Muscle of leg (tissue), 3 donors: ENCODE measurements at regions not wholly inside any gene's neighbourhood (a gene's known extent, or its start where the extent isn't known, plus 50 kb on each side); places are given as distances from the start of the nearest gene placed in this dataset.

Experiments
- DNase-seq: peaks from one replicate; pipeline ENCODE4 v3.0.0; 2013
- H3K27ac ChIP-seq: one replicate; pipeline ENCODE4 v1.5.1; 2013; ENCODE audit warnings: mild to moderate bottlenecking, low read length, control low read depth
- H3K27me3 ChIP-seq: one replicate; pipeline ENCODE4 v1.6.1; 2013; ENCODE audit warnings: low read length; ENCODE audit not compliant: control insufficient read depth, insufficient read depth
- H3K36me3 ChIP-seq: one replicate; pipeline ENCODE4 v1.6.1; 2013; ENCODE audit warnings: low read length; ENCODE audit not compliant: control insufficient read depth, insufficient read depth
- H3K4me1 ChIP-seq: one replicate; pipeline ENCODE4 v1.6.1; 2013; ENCODE audit warnings: low read length; ENCODE audit not compliant: control insufficient read depth, insufficient read depth
- H3K4me3 ChIP-seq: one replicate; pipeline ENCODE4 v1.5.1; 2013; ENCODE audit warnings: low read length, control low read depth
- H3K9me3 ChIP-seq: replicated peaks from 2 replicates; pipeline ENCODE4 v1.6.1; 2013; ENCODE audit warnings: low read depth, low read length; ENCODE audit not compliant: control insufficient read depth
- WGBS: methylation state at CpG from one replicate; pipeline ENCODE4 v1.1.5; 2013; ENCODE audit warnings: missing lambda C conversion rate; ENCODE audit not compliant: insufficient coverage; 5-methylcytosine and 5-hydroxymethylcytosine counted together

DNA sequence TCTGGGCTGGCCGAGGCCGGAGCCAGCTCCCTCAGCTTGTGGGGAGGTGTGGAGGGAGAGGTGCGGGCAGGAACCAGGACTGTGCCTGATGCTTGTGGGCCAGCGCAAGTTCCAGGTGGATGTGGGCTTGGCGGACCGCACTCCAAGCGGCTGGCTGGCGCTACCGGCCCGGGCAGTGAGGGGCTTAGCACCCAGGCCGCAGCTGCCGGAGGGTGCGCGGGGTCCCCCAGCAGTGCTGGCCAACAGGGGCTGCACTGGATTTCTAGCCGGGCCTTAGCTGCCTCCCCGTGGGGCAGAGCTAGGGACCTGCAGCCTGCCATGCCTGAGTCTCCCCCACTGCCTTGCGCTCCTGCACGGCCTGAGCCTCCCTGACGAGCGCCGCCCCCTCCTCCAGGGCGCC is 242.8 kb downstream of the CCSER2 start:
- Histone ChIP-seq H3K27me3 (no peaks in the 10 kb centered on the region), H3K9me3 (no peaks in the 10 kb centered on the region), H3K4me3 (no peak overlapping the region), H3K27ac (no peak overlapping the region), H3K4me1 (no peaks in the 10 kb centered on the region), H3K36me3 (no peaks in the 10 kb centered on the region)
- DNase-seq = no peak
- WGBS = 94% methylated on average over 21 of the region's 22 CpGs

DNA sequence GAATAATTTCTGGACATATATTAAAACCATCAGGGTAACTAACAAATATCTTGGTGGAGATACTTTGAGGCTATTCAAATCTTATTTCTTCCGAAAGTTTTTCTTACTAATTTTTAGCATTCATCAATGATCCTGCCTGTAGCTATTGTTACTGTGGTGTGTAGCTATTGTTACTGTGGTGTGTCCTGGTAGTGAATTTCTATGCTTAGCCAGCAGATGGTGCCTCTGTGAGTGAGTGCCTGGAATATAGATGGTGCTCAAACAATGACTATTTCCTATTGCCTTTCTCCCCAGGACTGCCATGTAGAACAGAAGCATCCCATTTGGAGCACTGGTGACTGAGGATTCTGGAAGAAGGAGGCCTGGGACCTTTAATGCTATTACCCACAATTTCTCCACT is 245.7 kb downstream of the CCSER2 start:
- WGBS = no CpG with 5 or more reads among the region's 1 CpG
- no peak overlapping the region for H3K27ac ChIP-seq

DNA sequence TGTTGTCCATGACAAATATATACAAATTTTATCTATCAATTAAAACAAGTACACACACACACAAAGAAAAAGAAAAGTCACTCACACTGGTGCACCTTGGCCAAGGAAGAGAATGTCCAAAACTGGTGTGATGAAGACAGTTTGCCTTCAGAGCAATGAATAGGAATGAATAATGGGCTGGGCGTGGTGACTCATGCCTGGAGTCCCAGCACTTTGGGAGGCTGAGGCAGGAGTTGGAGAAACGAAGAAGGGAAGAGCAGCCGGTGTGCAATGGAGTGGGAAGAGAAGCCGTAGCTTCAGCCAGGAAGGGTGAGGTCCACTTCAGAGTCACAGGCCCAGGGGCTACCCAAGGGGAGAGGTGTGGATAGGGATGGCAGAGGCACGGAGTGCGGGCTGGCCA is 253.6 kb downstream of the CCSER2 start:
- DNase-seq = no peak
- H3K27me3 ChIP-seq = no peaks in the 10 kb centered on the region
- peaks cover 6% of the 10 kb centered on the region for H3K4me1 ChIP-seq
- H3K9me3 ChIP-seq = no peaks in the 10 kb centered on the region
- H3K36me3 ChIP-seq = no peaks in the 10 kb centered on the region
- H3K27ac ChIP-seq = no peak overlapping the region
- no peak overlapping the region for H3K4me3 ChIP-seq
- 80% methylated on average over 6 of the region's 6 CpGs for WGBS

More for the DNA sequence above, 245.7 kb downstream of the CCSER2 start:
- Histone ChIP-seq H3K36me3 (no peaks in the 10 kb centered on the region), H3K4me3 (no peak overlapping the region), H3K4me1 (no peaks in the 10 kb centered on the region), H3K9me3 (no peaks in the 10 kb centered on the region), H3K27me3 (no peaks in the 10 kb centered on the region)
- DNase-seq = no peak

DNA sequence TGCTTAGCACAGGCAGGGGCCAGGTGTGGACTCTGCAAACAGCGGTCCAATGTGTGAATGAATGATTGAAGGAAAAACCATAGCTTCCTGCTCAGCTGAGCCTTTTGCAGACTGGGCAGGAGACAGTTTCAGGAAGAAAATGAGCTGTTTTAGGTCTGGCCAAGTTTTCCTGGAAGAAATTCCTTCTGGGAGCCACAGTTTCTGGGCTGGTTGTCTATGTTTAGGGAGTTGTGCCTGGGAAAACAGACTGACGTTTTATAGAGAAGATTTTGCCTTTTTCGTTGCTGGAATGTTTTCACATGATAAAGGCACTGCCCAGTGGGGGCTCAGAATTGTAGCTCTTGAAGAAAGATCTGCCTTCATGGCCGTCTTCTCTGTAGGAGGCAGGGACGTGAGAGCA is 255.1 kb downstream of the CCSER2 start:
- no peaks in the 10 kb centered on the region for H3K27me3 ChIP-seq
- peak; percentile 45 for DNase-seq
- 14% methylated on average over 5 of the region's 5 CpGs for WGBS
- no peaks in the 10 kb centered on the region for H3K9me3 ChIP-seq
- peaks cover 6% of the 10 kb centered on the region for H3K4me1 ChIP-seq
- H3K4me3 ChIP-seq = no peak overlapping the region
- H3K27ac ChIP-seq = no peak overlapping the region
- H3K36me3 ChIP-seq = no peaks in the 10 kb centered on the region

DNA sequence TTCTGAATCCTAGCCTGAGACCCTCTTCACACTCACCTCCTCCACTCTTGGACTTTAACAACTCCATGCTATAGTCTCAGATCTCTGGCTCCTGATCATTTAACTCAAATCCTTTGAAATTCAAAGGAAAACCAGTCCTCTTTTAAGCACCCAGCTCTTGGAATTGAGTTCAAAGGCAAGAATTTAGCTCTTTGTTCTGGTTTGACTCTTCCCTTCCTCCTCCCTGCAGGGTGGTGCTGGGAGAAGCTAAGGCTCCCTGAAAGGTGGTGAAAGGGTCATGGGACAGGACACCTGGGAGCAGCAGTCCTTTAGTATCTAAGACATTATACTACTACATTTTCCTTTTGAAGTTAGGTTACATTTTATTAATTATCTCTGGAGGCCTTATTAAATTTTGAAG is 259.4 kb downstream of the CCSER2 start:
- H3K4me1 ChIP-seq = peaks cover 6% of the 10 kb centered on the region
- H3K9me3 ChIP-seq = no peaks in the 10 kb centered on the region
- no peaks in the 10 kb centered on the region for H3K36me3 ChIP-seq
- no peak overlapping the region for H3K27ac ChIP-seq
- DNase-seq = no peak
- no peaks in the 10 kb centered on the region for H3K27me3 ChIP-seq
- H3K4me3 ChIP-seq = no peak overlapping the region

DNA sequence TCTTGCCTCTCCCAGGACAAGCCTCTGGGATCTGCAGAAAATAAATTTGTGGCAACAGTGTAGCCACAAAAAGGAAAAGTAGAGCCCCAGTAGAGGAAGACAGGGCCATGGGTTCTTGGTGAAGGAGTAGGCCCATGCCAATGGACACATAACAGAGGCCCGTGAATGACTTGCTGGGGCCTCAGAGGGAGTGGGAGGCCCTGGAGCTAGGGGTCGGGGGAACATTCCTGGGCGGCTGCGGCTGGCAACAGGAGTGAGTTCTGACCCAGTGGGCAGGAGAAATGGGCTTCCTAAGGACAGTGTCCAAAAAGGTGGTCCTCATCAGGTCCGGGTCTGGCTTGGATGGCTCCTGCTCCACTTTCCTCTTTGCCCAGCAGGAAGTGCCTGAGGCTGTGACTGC is 260.0 kb downstream of the CCSER2 start:
- no peaks in the 10 kb centered on the region for H3K9me3 ChIP-seq
- WGBS = 73% methylated on average over 5 of the region's 5 CpGs
- H3K36me3 ChIP-seq = no peaks in the 10 kb centered on the region
- no peak for DNase-seq
- peaks cover 3% of the 10 kb centered on the region for H3K4me1 ChIP-seq
- H3K4me3 ChIP-seq = no peak overlapping the region
- H3K27me3 ChIP-seq = no peaks in the 10 kb centered on the region
- no peak overlapping the region for H3K27ac ChIP-seq

DNA sequence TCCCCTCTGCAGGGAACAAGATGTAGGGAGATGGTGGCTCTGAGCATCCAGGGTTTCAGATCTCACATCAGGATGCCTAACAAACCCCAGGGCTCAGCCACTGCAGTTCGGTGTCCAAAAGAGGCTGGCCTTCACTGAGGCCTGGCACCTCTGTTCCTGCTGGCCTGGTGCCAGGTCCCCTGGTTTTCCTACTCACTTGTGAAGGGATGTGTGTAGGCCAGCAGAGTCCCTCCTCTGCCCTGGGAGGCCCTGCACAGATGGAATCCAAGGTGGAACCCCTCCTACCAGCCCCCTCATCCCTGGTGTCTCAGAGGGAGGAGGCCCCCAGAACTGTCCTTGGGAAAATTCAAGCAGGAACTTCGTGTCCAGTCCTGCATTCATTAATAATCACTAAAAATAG is 260.6 kb downstream of the CCSER2 start:
- H3K9me3 ChIP-seq = no peaks in the 10 kb centered on the region

DNA sequence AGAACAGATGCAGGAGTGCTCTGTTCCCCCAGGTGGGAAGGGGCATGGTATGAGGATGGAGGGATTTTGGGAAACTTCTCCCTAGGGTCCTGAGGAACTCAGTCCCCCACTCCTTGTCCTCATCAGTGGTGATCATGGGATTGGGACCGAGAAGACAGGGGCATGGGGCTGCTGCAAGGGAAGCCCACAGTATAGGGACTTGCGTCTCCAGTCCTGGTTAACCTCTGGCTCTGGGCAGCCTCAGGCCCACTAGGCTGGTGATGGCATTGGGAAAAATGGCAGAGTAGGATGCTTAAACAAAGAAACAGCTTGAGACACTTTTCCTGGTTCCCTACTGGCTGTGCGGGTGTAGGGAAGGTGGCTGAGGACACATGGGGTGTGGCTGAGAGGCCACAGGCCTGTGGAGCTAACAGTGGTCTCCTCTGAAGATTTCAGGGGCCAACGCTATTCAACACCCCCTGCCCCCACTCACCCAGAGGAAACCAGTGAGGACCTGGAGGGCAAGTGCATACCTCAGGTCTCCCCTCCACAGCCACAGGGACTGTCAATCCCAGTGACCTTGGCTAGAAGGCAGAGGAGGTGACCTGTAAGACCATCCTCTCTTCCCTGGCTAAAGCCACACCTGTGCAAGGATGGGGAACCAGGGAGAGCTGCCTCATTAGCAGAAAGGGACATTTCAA is 261.3 kb downstream of the CCSER2 start:
- DNase-seq = no peak
- H3K9me3 ChIP-seq = no peaks in the 10 kb centered on the region
- H3K27ac ChIP-seq = no peak overlapping the region
- no peaks in the 10 kb centered on the region for H3K4me1 ChIP-seq
- no peaks in the 10 kb centered on the region for H3K36me3 ChIP-seq
- H3K27me3 ChIP-seq = no peaks in the 10 kb centered on the region
- WGBS = 100% methylated on average over 3 of the region's 4 CpGs
- H3K4me3 ChIP-seq = no peak overlapping the region

More for the DNA sequence above, 260.6 kb downstream of the CCSER2 start:
- no peak overlapping the region for H3K4me3 ChIP-seq
- no CpG with 5 or more reads among the region's 2 CpGs for WGBS
- H3K27ac ChIP-seq = no peak overlapping the region
- no peaks in the 10 kb centered on the region for H3K27me3 ChIP-seq
- H3K36me3 ChIP-seq = no peaks in the 10 kb centered on the region
- H3K4me1 ChIP-seq = no peaks in the 10 kb centered on the region
- no peak for DNase-seq

DNA sequence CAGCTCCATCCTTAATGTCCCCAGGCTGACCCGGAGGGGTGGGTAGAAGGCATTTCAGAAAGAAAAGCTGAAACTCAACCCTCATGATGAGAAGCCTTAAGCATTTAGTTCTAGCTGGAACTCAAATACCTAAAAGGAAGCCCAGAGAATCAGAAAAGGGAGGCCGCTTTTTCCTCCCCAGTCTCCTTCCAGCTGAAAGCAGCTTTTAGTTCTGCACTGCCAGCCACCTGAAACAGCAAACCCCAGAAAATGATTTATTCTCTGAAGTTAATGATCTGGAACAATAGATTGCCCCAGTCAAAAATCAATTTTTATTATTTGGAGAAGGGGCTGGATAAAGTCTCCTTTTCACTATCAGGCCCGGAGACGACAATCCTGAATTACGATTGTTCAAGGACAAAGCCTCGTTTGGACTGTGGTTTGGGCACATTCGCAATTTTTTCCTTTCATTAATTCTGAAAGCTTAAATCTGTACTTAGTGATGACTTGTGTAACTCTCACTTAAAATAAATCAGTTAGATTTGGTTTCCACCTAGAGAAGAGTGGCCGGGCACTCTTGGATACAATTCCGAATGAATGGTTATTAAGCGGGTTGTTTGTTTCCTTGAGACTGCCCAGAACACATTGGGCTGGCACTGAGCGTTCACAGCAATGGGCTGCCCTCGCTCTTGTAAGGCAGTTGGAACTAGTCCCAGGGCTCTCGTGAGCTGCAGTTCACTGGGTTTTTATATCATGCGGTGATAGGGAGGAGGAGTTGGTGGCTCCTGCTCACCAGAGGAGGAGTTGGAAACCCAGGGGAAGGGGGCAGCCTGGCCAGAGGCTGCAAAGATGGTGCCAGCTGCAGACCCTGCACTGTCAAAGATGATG is 262.2 kb downstream of the CCSER2 start:
- 79% methylated on average over 7 of the region's 14 CpGs for WGBS
- no peak for DNase-seq
- H3K27ac ChIP-seq = no peak overlapping the region
- H3K27me3 ChIP-seq = no peaks in the 10 kb centered on the region
- no peak overlapping the region for H3K4me3 ChIP-seq
- no peaks in the 10 kb centered on the region for H3K4me1 ChIP-seq
- H3K36me3 ChIP-seq = no peaks in the 10 kb centered on the region
- no peaks in the 10 kb centered on the region for H3K9me3 ChIP-seq

DNA sequence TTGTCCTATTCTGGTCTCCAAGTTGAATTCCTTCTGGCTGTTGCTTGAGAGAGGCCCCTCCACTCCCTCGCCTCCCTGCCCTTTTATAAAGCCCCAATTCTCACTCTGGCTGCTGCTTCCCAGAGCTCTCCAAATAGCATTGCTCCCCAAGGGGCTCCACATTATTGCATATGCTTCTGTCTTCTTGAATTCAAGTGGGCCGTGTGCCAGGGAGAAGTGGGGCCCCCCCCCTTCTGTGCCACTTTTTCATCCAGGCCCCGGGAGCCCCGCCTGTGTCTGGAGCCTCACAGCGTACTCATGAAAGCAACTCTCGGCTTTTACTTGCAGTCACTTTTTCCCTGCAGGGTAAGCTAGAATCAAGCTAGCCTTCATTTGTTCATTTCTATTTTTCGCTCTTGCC is 265.1 kb downstream of the CCSER2 start:
- no peaks in the 10 kb centered on the region for H3K4me1 ChIP-seq
- no peaks in the 10 kb centered on the region for H3K36me3 ChIP-seq
- no peak overlapping the region for H3K27ac ChIP-seq
- peak; percentile 41 for DNase-seq
- H3K9me3 ChIP-seq = no peaks in the 10 kb centered on the region
- peaks cover 2% of the 10 kb centered on the region for H3K27me3 ChIP-seq
- WGBS = 36% methylated on average over 4 of the region's 7 CpGs
- H3K4me3 ChIP-seq = no peak overlapping the region
